Calu3 (cell line): ENCODE measurements at regions not wholly inside any gene's neighbourhood (a gene's known extent, or its start where the extent isn't known, plus 50 kb on each side); places are given as distances from the start of the nearest gene placed in this dataset.

ENCODE experiments used
- BruUV-seq: library from RNA; stranded (reverse); fragments of 400-500 nt; replicated peaks from 2 replicates; lab custom pipeline; 2021; lab: Mats Ljungman, UMichigan
- CTCF ChIA-PET: fragments of 300-600 bp; sonication (Branson Sonifier 250); formaldehyde crosslinking; loops from one replicate; lab custom pipeline; 2022; ENCODE audit warnings: antibody characterized with exemption; lab: Charles Lee
- DNase-seq: peaks from one replicate; pipeline ENCODE4 v3.0.0; 2022
- H3K27ac Mint-ChIP-seq: one replicate; pipeline ENCODE4 v1.8.0; 2022; ENCODE audit warnings: mixed read lengths; ENCODE audit not compliant: unreplicated experiment
- H3K27me3 Mint-ChIP-seq: one replicate; pipeline ENCODE4 v1.8.0; 2022; ENCODE audit warnings: mixed read lengths; ENCODE audit not compliant: unreplicated experiment
- H3K36me3 Mint-ChIP-seq: one replicate; pipeline ENCODE4 v1.8.0; 2022; ENCODE audit warnings: mild to moderate bottlenecking, moderate library complexity, mixed read lengths; ENCODE audit not compliant: insufficient read depth, unreplicated experiment
- H3K4me1 Mint-ChIP-seq: one replicate; pipeline ENCODE4 v1.8.0; 2022; ENCODE audit warnings: mild to moderate bottlenecking, low read depth, mixed read lengths; ENCODE audit not compliant: unreplicated experiment
- H3K4me3 Mint-ChIP-seq: one replicate; pipeline ENCODE4 v1.8.0; 2022; ENCODE audit warnings: mild to moderate bottlenecking, low read depth, moderate library complexity, mixed read lengths; ENCODE audit not compliant: unreplicated experiment
- H3K9me3 Mint-ChIP-seq: one replicate; pipeline ENCODE4 v1.8.0; 2022; ENCODE audit warnings: low read depth, mixed read lengths; ENCODE audit not compliant: unreplicated experiment
- intact Hi-C: fragments of 100-400 bp; cut with micrococcal nuclease; formaldehyde crosslinking; loops from one replicate; pipeline ENCODE4 v1.10.0; 2022; ENCODE audit not compliant: unreplicated experiment
- TF ChIP-seq, protein P1 (sequence below): fragments of 200-600 bp; IDR thresholded peaks from one replicate; pipeline ENCODE4 v1.8.0; 2022; ENCODE audit warnings: antibody characterized with exemption; ENCODE audit not compliant: unreplicated experiment

- Mint-ChIP-seq H3K9me3 (peaks cover 2% of the 10 kb centered on the region), H3K27ac (no peak overlapping the region), H3K27me3 (no peaks in the 10 kb centered on the region), H3K36me3 (no peaks in the 10 kb centered on the region), H3K4me3 (no peak overlapping the region), H3K4me1 (no peaks in the 10 kb centered on the region)
- intact Hi-C loops = no loop called here
- no peak for DNase-seq
- TF ChIP-seq, protein P1, sequence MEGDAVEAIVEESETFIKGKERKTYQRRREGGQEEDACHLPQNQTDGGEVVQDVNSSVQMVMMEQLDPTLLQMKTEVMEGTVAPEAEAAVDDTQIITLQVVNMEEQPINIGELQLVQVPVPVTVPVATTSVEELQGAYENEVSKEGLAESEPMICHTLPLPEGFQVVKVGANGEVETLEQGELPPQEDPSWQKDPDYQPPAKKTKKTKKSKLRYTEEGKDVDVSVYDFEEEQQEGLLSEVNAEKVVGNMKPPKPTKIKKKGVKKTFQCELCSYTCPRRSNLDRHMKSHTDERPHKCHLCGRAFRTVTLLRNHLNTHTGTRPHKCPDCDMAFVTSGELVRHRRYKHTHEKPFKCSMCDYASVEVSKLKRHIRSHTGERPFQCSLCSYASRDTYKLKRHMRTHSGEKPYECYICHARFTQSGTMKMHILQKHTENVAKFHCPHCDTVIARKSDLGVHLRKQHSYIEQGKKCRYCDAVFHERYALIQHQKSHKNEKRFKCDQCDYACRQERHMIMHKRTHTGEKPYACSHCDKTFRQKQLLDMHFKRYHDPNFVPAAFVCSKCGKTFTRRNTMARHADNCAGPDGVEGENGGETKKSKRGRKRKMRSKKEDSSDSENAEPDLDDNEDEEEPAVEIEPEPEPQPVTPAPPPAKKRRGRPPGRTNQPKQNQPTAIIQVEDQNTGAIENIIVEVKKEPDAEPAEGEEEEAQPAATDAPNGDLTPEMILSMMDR = no peak
- CTCF ChIA-PET = no interaction called here
- BruUV-seq = no TSS peak
Observed at GRCh38 chr1:170375082-170375723, 156.8 kb upstream of the GORAB start.

- Mint-ChIP-seq H3K4me1 (no peaks in the 10 kb centered on the region), H3K9me3 (peaks cover 2% of the 10 kb centered on the region), H3K27me3 (no peaks in the 10 kb centered on the region), H3K27ac (no peak overlapping the region), H3K36me3 (no peaks in the 10 kb centered on the region), H3K4me3 (no peak overlapping the region)
- CTCF ChIA-PET = no interaction called here
- BruUV-seq = no TSS peak
- intact Hi-C loops = no loop called here
- TF ChIP-seq, protein P1 = no peak
- DNase-seq = no peak
Observed at GRCh38 chr1:170376801-170377385, 155.1 kb upstream of the GORAB start.

GRCh38 chr1:170377440-170377839 is 154.5 kb upstream of the GORAB start:
- H3K27me3 Mint-ChIP-seq = no peaks in the 10 kb centered on the region
- H3K4me1 Mint-ChIP-seq = no peaks in the 10 kb centered on the region
- no TSS peak for BruUV-seq
- peaks cover 2% of the 10 kb centered on the region for H3K9me3 Mint-ChIP-seq
- CTCF ChIA-PET = no interaction called here
- no peaks in the 10 kb centered on the region for H3K36me3 Mint-ChIP-seq
- intact Hi-C loops = no loop called here
- no peak overlapping the region for H3K4me3 Mint-ChIP-seq
- no peak for DNase-seq
- TF ChIP-seq, protein P1 = no peak
- H3K27ac Mint-ChIP-seq = no peak overlapping the region

GRCh38 chr1:170377896-170378634 is 153.9 kb upstream of the GORAB start:
- CTCF ChIA-PET = no interaction called here
- H3K27me3 Mint-ChIP-seq = no peaks in the 10 kb centered on the region
- intact Hi-C loops = no loop called here
- H3K27ac Mint-ChIP-seq = no peak overlapping the region
- H3K9me3 Mint-ChIP-seq = peaks cover 2% of the 10 kb centered on the region
- no peak overlapping the region for H3K4me3 Mint-ChIP-seq
- BruUV-seq = no TSS peak
- no peaks in the 10 kb centered on the region for H3K4me1 Mint-ChIP-seq
- no peak for DNase-seq
- H3K36me3 Mint-ChIP-seq = no peaks in the 10 kb centered on the region
- TF ChIP-seq, protein P1 = no peak
